CD8-positive, alpha-beta memory T cell (primary cell): ENCODE measurements at regions not wholly inside any gene's neighbourhood (a gene's known extent, or its start where the extent isn't known, plus 50 kb on each side); places are given as distances from the start of the nearest gene placed in this dataset.

Experiments
- CTCF ChIA-PET: fragments of 350-600 bp; sonication (Branson Sonifier 250); formaldehyde crosslinking; loops from one replicate; lab custom pipeline; 2021; ENCODE audit warnings: antibody characterized with exemption; lab: Charles Lee
- POLR2A ChIA-PET: fragments of 350-600 bp; sonication (Branson Sonifier 250); formaldehyde crosslinking; loops from one replicate; lab custom pipeline; 2021; ENCODE audit warnings: antibody characterized with exemption; lab: Charles Lee
- DNase-seq, 5 donors: peaks; one replicate each; pipeline versions ENCODE4 v3.0.0 to v3.0.0-alpha.2; 2020 to 2022; ENCODE audit warnings: mixed read lengths in 1 of 5
- H3K27ac ChIP-seq: one replicate; pipeline ENCODE4 v1.7.0; 2013; ENCODE audit warnings: low read depth, mild to moderate bottlenecking, low read length, moderate library complexity
- H3K27me3 ChIP-seq: 2 replicates; pipeline ENCODE4 v1.7.0; 2013; ENCODE audit warnings: low read length, mild to moderate bottlenecking; ENCODE audit not compliant: insufficient read depth, poor library complexity, severe bottlenecking
- H3K36me3 ChIP-seq: 2 replicates; pipeline ENCODE4 v1.7.0; 2013; ENCODE audit warnings: mild to moderate bottlenecking, low read length, moderate library complexity; ENCODE audit not compliant: insufficient read depth
- H3K4me1 ChIP-seq: 2 replicates; pipeline ENCODE4 v1.7.0; 2013; ENCODE audit warnings: mild to moderate bottlenecking, low read length, moderate library complexity; ENCODE audit not compliant: insufficient read depth
- H3K4me3 ChIP-seq: 2 replicates; pipeline ENCODE4 v1.7.0; 2013; ENCODE audit warnings: mild to moderate bottlenecking, low read length
- H3K9me3 ChIP-seq: 2 replicates; pipeline ENCODE4 v1.7.0; 2013; ENCODE audit warnings: mild to moderate bottlenecking, low read length
- H3K27ac Mint-ChIP-seq, 8 donors: one replicate each; pipeline ENCODE4 v1.8.0; 2020 to 2021; ENCODE audit warnings: mixed read lengths in 8 of 8, mild to moderate bottlenecking in 6 of 8, inconsistent platforms in 3 of 8, moderate library complexity in 3 of 8
- H3K27me3 Mint-ChIP-seq, 2 donors: one replicate each; pipeline ENCODE4 v1.8.0; 2020 to 2021; ENCODE audit warnings: mixed read lengths in 2 of 2, mild to moderate bottlenecking in 1 of 2, moderate library complexity in 1 of 2
- H3K36me3 Mint-ChIP-seq, 3 donors: one replicate each; pipeline ENCODE4 v1.8.0; 2020 to 2021; ENCODE audit warnings: mixed read lengths in 3 of 3, inconsistent platforms in 1 of 3, mild to moderate bottlenecking in 1 of 3
- H3K4me1 Mint-ChIP-seq, 3 donors: one replicate each; pipeline ENCODE4 v1.8.0; 2020 to 2021; ENCODE audit warnings: mixed read lengths in 3 of 3, inconsistent platforms in 1 of 3, mild to moderate bottlenecking in 1 of 3
- H3K4me3 Mint-ChIP-seq, 7 donors: one replicate each; pipeline ENCODE4 v1.8.0; 2020 to 2021; ENCODE audit warnings: mixed read lengths in 7 of 7, mild to moderate bottlenecking in 6 of 7, moderate library complexity in 4 of 7, inconsistent platforms in 2 of 7
- H3K9me3 Mint-ChIP-seq, 5 donors: one replicate each; pipeline ENCODE4 v1.8.0; 2020 to 2022; ENCODE audit warnings: mixed read lengths in 5 of 5, mild to moderate bottlenecking in 3 of 5, moderate library complexity in 2 of 5, inconsistent platforms in 1 of 5

DNA sequence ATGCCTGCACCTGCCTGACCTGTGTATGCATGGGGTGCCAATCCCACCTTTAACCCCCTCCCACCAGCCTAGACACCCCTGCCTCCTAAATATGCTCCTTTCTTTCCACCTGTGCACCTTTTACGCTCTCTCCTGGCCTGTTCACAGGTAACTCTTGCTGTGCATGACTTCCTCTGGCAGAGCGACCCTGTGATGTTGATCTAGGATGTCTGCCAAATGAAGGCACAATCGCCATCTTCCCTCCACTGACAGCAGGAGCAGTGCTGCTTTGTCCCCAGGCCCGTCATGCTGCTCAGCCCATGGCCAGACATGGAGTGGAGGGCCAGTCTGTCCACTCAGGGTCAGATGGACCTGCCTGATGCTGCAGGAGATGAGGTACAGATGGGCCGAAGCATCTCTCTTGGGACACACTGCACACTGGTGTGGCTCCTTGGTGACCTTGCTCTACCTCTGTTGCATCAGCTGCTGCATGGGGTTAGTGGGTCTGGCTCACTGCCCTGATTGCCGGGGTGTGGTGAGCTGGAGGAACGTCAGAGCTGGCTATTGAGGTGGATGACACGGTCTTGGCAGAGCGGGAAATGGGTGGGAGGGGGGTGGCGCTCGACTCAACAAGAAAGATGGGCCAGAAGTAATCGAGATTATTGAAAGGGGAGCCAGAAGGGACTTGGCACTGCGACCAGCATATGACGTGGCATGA is 101.7 kb upstream of the PITX1 start:
- Mint-ChIP-seq H3K4me1 (no peaks in the 10 kb centered on the region), H3K36me3 (no peaks in the 10 kb centered on the region), H3K27ac (no peak overlapping the region), H3K27me3 (peaks cover 18 to 19% of the 10 kb centered on the region in 2 donors), H3K4me3 (no peak overlapping the region), H3K9me3 (no peaks in the 10 kb centered on the region)
- DNase-seq, result no peak
- Histone ChIP-seq H3K4me3 (no peak overlapping the region), H3K27ac (peak overlapping the region; percentile 59), H3K9me3 (no peaks in the 10 kb centered on the region), H3K4me1 (no peaks in the 10 kb centered on the region), H3K36me3 (no peaks in the 10 kb centered on the region), H3K27me3 (no peaks in the 10 kb centered on the region)
- ChIA-PET POLR2A (no interaction called here), CTCF (no interaction called here)

GRCh38 chr5:135134691-135135381 is 100.8 kb upstream of the PITX1 start:
- CTCF ChIA-PET, result no interaction called here
- Histone ChIP-seq H3K27ac (peak overlapping the region; percentile 59), H3K9me3 (no peaks in the 10 kb centered on the region), H3K36me3 (no peaks in the 10 kb centered on the region), H3K27me3 (no peaks in the 10 kb centered on the region), H3K4me1 (no peaks in the 10 kb centered on the region), H3K4me3 (no peak overlapping the region)
- no peak overlapping the region for H3K4me3 Mint-ChIP-seq
- no peaks in the 10 kb centered on the region for H3K36me3 Mint-ChIP-seq
- H3K9me3 Mint-ChIP-seq, result no peaks in the 10 kb centered on the region
- H3K27ac Mint-ChIP-seq, result no peak overlapping the region
- no peaks in the 10 kb centered on the region for H3K4me1 Mint-ChIP-seq
- DNase-seq, result no peak
- POLR2A ChIA-PET, result no interaction called here
- H3K27me3 Mint-ChIP-seq, result peaks cover 15 to 19% of the 10 kb centered on the region in 2 donors

- Histone ChIP-seq H3K4me1 (no peaks in the 10 kb centered on the region), H3K36me3 (no peaks in the 10 kb centered on the region), H3K27me3 (no peaks in the 10 kb centered on the region), H3K27ac (peak overlapping the region; percentile 61), H3K9me3 (no peaks in the 10 kb centered on the region), H3K4me3 (no peak overlapping the region)
- ChIA-PET CTCF (no interaction called here), POLR2A (no interaction called here)
- Mint-ChIP-seq H3K36me3 (no peaks in the 10 kb centered on the region), H3K9me3 (no peaks in the 10 kb centered on the region), H3K4me1 (peaks cover 4 to 6% (median 5%) of the 10 kb centered on the region in 3 donors), H3K4me3 (no peak overlapping the region), H3K27me3 (peaks cover 13 to 19% of the 10 kb centered on the region in 2 donors), H3K27ac (no peak overlapping the region)
- DNase-seq, result no peak
These were observed 99.9 kb upstream of the PITX1 start for GRCh38 chr5:135133698-135134515.

GRCh38 chr5:135133181-135133580 is 99.2 kb upstream of the PITX1 start:
- Histone ChIP-seq H3K36me3 (no peaks in the 10 kb centered on the region), H3K4me3 (no peak overlapping the region), H3K27ac (peak overlapping the region; percentile 61), H3K4me1 (no peaks in the 10 kb centered on the region), H3K27me3 (no peaks in the 10 kb centered on the region), H3K9me3 (no peaks in the 10 kb centered on the region)
- Mint-ChIP-seq H3K27ac (no peak overlapping the region), H3K9me3 (no peaks in the 10 kb centered on the region), H3K4me3 (no peak overlapping the region), H3K4me1 (peaks cover 4 to 6% (median 5%) of the 10 kb centered on the region in 3 donors), H3K36me3 (no peaks in the 10 kb centered on the region), H3K27me3 (peaks cover 12 to 19% of the 10 kb centered on the region in 2 donors)
- ChIA-PET CTCF (no interaction called here), POLR2A (no interaction called here)
- DNase-seq, result no peak

GRCh38 chr5:135131801-135132680 is 98.0 kb upstream of the PITX1 start:
- H3K36me3 ChIP-seq, result no peaks in the 10 kb centered on the region
- no peak overlapping the region for H3K4me3 ChIP-seq
- Mint-ChIP-seq H3K9me3 (no peaks in the 10 kb centered on the region), H3K36me3 (no peaks in the 10 kb centered on the region), H3K27ac (no peak overlapping the region), H3K27me3 (peaks cover 11 to 14% of the 10 kb centered on the region in 2 donors), H3K4me1 (peaks cover 4 to 6% (median 5%) of the 10 kb centered on the region in 3 donors), H3K4me3 (no peak overlapping the region)
- POLR2A ChIA-PET, result no interaction called here
- DNase-seq, result no peak
- CTCF ChIA-PET, result no interaction called here
- no peaks in the 10 kb centered on the region for H3K27me3 ChIP-seq
- no peaks in the 10 kb centered on the region for H3K4me1 ChIP-seq
- no peak overlapping the region for H3K27ac ChIP-seq
- H3K9me3 ChIP-seq, result no peaks in the 10 kb centered on the region

- Histone ChIP-seq H3K4me1 (no peaks in the 10 kb centered on the region), H3K9me3 (no peaks in the 10 kb centered on the region), H3K27me3 (no peaks in the 10 kb centered on the region), H3K4me3 (no peak overlapping the region), H3K27ac (no peak overlapping the region), H3K36me3 (no peaks in the 10 kb centered on the region)
- H3K9me3 Mint-ChIP-seq, result no peaks in the 10 kb centered on the region
- DNase-seq, result no peak
- peaks cover 6 to 8% of the 10 kb centered on the region in 2 donors for H3K27me3 Mint-ChIP-seq
- H3K4me3 Mint-ChIP-seq, result peak overlapping the region in 1 of 7 donors; percentile 7
- no peaks in the 10 kb centered on the region for H3K36me3 Mint-ChIP-seq
- ChIA-PET POLR2A (no interaction called here), CTCF (no interaction called here)
- H3K4me1 Mint-ChIP-seq, result peaks cover 4 to 6% (median 5%) of the 10 kb centered on the region in 3 donors
- no peak overlapping the region for H3K27ac Mint-ChIP-seq
These were observed 96.5 kb upstream of the PITX1 start for GRCh38 chr5:135130261-135131215.

- Histone ChIP-seq H3K27ac (no peak overlapping the region), H3K4me1 (no peaks in the 10 kb centered on the region), H3K9me3 (no peaks in the 10 kb centered on the region), H3K27me3 (no peaks in the 10 kb centered on the region), H3K4me3 (no peak overlapping the region), H3K36me3 (no peaks in the 10 kb centered on the region)
- H3K4me1 Mint-ChIP-seq, result peaks cover 4 to 6% (median 5%) of the 10 kb centered on the region in 3 donors
- no peaks in the 10 kb centered on the region for H3K36me3 Mint-ChIP-seq
- no peaks in the 10 kb centered on the region for H3K9me3 Mint-ChIP-seq
- H3K27me3 Mint-ChIP-seq, result peaks cover 6% of the 10 kb centered on the region in 2 donors
- no peak overlapping the region for H3K27ac Mint-ChIP-seq
- ChIA-PET CTCF (no interaction called here), POLR2A (no interaction called here)
- DNase-seq, result no peak
- H3K4me3 Mint-ChIP-seq, result no peak overlapping the region
These were observed 95.3 kb upstream of the PITX1 start for GRCh38 chr5:135129307-135129706.
